Stimulated activated CD4-positive, alpha-beta T cell treated with anti-CD3 and anti-CD28 coated beads, Interleukin-12 subunit alpha, Interleukin-12 subunit beta, amount 100 ng/mL, for 48 hours (primary cell): ENCODE measurements at regions not wholly inside any gene's neighbourhood (a gene's known extent, or its start where the extent isn't known, plus 50 kb on each side); places are given as distances from the start of the nearest gene placed in this dataset.

Experiments used
- DNase-seq, 3 donors: peaks; one replicate each; pipeline ENCODE4 v3.0.0-alpha.2; 2020; ENCODE audit warnings: low read depth in 2 of 3, low spot score in 1 of 3

- DNase-seq: no peak
These were observed 178.5 kb downstream of the GLI2 start for GRCh38 chr2:120913972-120914838.

GRCh38 chr2:120914839-120915521, 179.3 kb downstream of the GLI2 start:
- no peak for DNase-seq

GRCh38 chr2:120915670-120916069, 180.0 kb downstream of the GLI2 start:
- DNase-seq: no peak

GRCh38 chr2:120916446-120916845, 180.8 kb downstream of the GLI2 start:
- DNase-seq: no peak

- no peak for DNase-seq
These were observed 182.2 kb downstream of the GLI2 start for GRCh38 chr2:120917886-120918285.

GRCh38 chr2:120919216-120919615, 183.5 kb downstream of the GLI2 start:
- no peak for DNase-seq

- no peak for DNase-seq
These were observed 184.2 kb downstream of the GLI2 start for GRCh38 chr2:120919771-120920453.

- DNase-seq: no peak
These were observed 184.9 kb downstream of the GLI2 start for GRCh38 chr2:120920454-120921148.

- no peak for DNase-seq
These were observed 185.8 kb downstream of the GLI2 start for GRCh38 chr2:120921457-120921856.

- DNase-seq: no peak
These were observed 187.1 kb downstream of the GLI2 start for GRCh38 chr2:120922571-120923332.

GRCh38 chr2:120923426-120923825, 187.8 kb downstream of the GLI2 start:
- DNase-seq: no peak

GRCh38 chr2:120924924-120925323, 189.3 kb downstream of the GLI2 start:
- no peak for DNase-seq

- no peak for DNase-seq
These were observed 191.0 kb downstream of the GLI2 start for GRCh38 chr2:120926463-120927264.

- no peak for DNase-seq
These were observed 191.6 kb downstream of the GLI2 start for GRCh38 chr2:120927265-120927628.

GRCh38 chr2:120929829-120930228, 194.2 kb downstream of the GLI2 start:
- DNase-seq: no peak

GRCh38 chr2:120930236-120930635, 194.6 kb downstream of the GLI2 start:
- no peak for DNase-seq

- no peak for DNase-seq
These were observed 195.2 kb downstream of the GLI2 start for GRCh38 chr2:120930864-120931263.

GRCh38 chr2:120932472-120932871, 196.8 kb downstream of the GLI2 start:
- no peak for DNase-seq

GRCh38 chr2:120932881-120933280, 197.2 kb downstream of the GLI2 start:
- DNase-seq: no peak
